SK-N-SH treated with all-trans-retinoic acid at 6 μM for 48 hours (cell line): ENCODE measurements at regions not wholly inside any gene's neighbourhood (a gene's known extent, or its start where the extent isn't known, plus 50 kb on each side); places are given as distances from the start of the nearest gene placed in this dataset.

ENCODE experiments used
- ATAC-seq: fragments of 200-7000 bp; cut with Tn5 transposase; 3 replicates; pipeline ENCODE4 v1.9.1; 2020; ENCODE audit warnings: mild to moderate bottlenecking, moderate library complexity
- ARNTL ChIP-seq: fragments of 450-650 bp; formaldehyde crosslinking; IDR thresholded peaks from 2 replicates; pipeline ENCODE4 v1.5.0; 2020; ENCODE audit warnings: low read depth, mild to moderate bottlenecking, moderate library complexity, borderline replicate concordance
- CSDC2 ChIP-seq: fragments of 250-450 bp; sonication (Bioruptor Pico); IDR thresholded peaks from 2 replicates; pipeline ENCODE4 v1.5.0; 2020; ENCODE audit warnings: mild to moderate bottlenecking, moderate library complexity
- ESRRG ChIP-seq: fragments of 250-450 bp; sonication (Bioruptor Pico); IDR thresholded peaks from 2 replicates; pipeline ENCODE4 v1.6.1; 2021; ENCODE audit warnings: mild to moderate bottlenecking
- ISL1 ChIP-seq: fragments of 250-450 bp; sonication (Bioruptor Pico); IDR thresholded peaks from 2 replicates; pipeline ENCODE4 v2.1.2; 2022; ENCODE audit warnings: mild to moderate bottlenecking, moderate library complexity
- OSR1 ChIP-seq: fragments of 250-450 bp; sonication (Bioruptor Pico); IDR thresholded peaks from 2 replicates; pipeline ENCODE4 v1.8.0; 2022; ENCODE audit warnings: moderate library complexity, mild to moderate bottlenecking, inconsistent platforms
- PATZ1 ChIP-seq: fragments of 250-450 bp; sonication (Bioruptor Pico); IDR thresholded peaks from 2 replicates; pipeline ENCODE4 v1.8.0; 2020; ENCODE audit warnings: mild to moderate bottlenecking, moderate library complexity, borderline replicate concordance
- POU6F1 ChIP-seq: fragments of 250-450 bp; sonication (Bioruptor Pico); IDR thresholded peaks from 2 replicates; pipeline ENCODE4 v1.8.0; 2021; ENCODE audit warnings: low read depth, mild to moderate bottlenecking, moderate library complexity, borderline replicate concordance
- PPARA ChIP-seq: fragments of 250-450 bp; sonication (Bioruptor Pico); IDR thresholded peaks from 2 replicates; pipeline ENCODE4 v1.5.0; 2020; ENCODE audit warnings: mild to moderate bottlenecking, borderline replicate concordance
- RARB ChIP-seq: fragments of 250-450 bp; sonication (Bioruptor Pico); IDR thresholded peaks from 2 replicates; pipeline ENCODE4 v1.8.0; 2021; ENCODE audit warnings: mild to moderate bottlenecking, moderate library complexity
- SNAI2 ChIP-seq: fragments of 250-450 bp; sonication (Bioruptor Pico); IDR thresholded peaks from 2 replicates; pipeline ENCODE4 v1.5.0; 2020; ENCODE audit warnings: mild to moderate bottlenecking, moderate library complexity
- TCF4 ChIP-seq: fragments of 250-450 bp; sonication (Bioruptor Pico); IDR thresholded peaks from 2 replicates; pipeline ENCODE4 v1.8.0; 2021; ENCODE audit warnings: mild to moderate bottlenecking, moderate library complexity, borderline replicate concordance
- TOX ChIP-seq: fragments of 250-450 bp; sonication (Bioruptor Pico); IDR thresholded peaks from 2 replicates; pipeline ENCODE4 v1.8.0; 2021; ENCODE audit warnings: mild to moderate bottlenecking, moderate library complexity, borderline replicate concordance
- TSHZ2 ChIP-seq: fragments of 250-450 bp; sonication (Bioruptor Pico); IDR thresholded peaks from 2 replicates; pipeline ENCODE4 v1.5.0; 2020; ENCODE audit warnings: mild to moderate bottlenecking, moderate library complexity
- ZFP3 ChIP-seq: fragments of 250-450 bp; sonication (Bioruptor Pico); IDR thresholded peaks from 2 replicates; pipeline ENCODE4 v1.5.0; 2020; ENCODE audit warnings: mild to moderate bottlenecking, moderate library complexity
- ZNF565 ChIP-seq: fragments of 450-650 bp; formaldehyde crosslinking; conservative IDR thresholded peaks from 2 replicates; pipeline ENCODE4 v1.5.0; 2020; ENCODE audit warnings: low read depth, mild to moderate bottlenecking, moderate library complexity
- ZNF70 ChIP-seq: fragments of 450-650 bp; formaldehyde crosslinking; IDR thresholded peaks from 2 replicates; pipeline ENCODE4 v1.5.0; 2020; ENCODE audit warnings: mild to moderate bottlenecking, moderate library complexity
- ZNF8 ChIP-seq: fragments of 450-650 bp; formaldehyde crosslinking; IDR thresholded peaks from 2 replicates; pipeline ENCODE4 v1.5.0; 2020; ENCODE audit warnings: mild to moderate bottlenecking, moderate library complexity
- TF ChIP-seq, protein P1 (sequence below): fragments of 250-450 bp; sonication (Bioruptor Pico); IDR thresholded peaks from 2 replicates; pipeline ENCODE4 v1.5.1; 2021; ENCODE audit warnings: mild to moderate bottlenecking, moderate library complexity
- TF ChIP-seq, protein P2 (sequence below): fragments of 250-450 bp; sonication (Bioruptor Pico); IDR thresholded peaks from 2 replicates; pipeline ENCODE4 v1.5.1; 2020; ENCODE audit warnings: low read depth, mild to moderate bottlenecking, moderate library complexity

GRCh38 chr2:236338495-236339184 lies 74.4 kb upstream of the ASB18 start:
- ATAC-seq, result no peak
- no peak for TF ChIP-seq OSR1 (CRISPR knock-in tag)

GRCh38 chr2:236340251-236340650 lies 76.0 kb upstream of the ASB18 start:
- ATAC-seq, result no peak
- TF ChIP-seq OSR1 (CRISPR knock-in tag), result no peak
- TF ChIP-seq PPARA (CRISPR knock-in tag), result no peak
- no peak for TF ChIP-seq SNAI2 (CRISPR knock-in tag)
- TF ChIP-seq TOX, result no peak
- no peak for TF ChIP-seq TCF4 (CRISPR knock-in tag)
- TF ChIP-seq ZNF8 (CRISPR knock-in tag), result no peak
- no peak for TF ChIP-seq ZNF565
- TF ChIP-seq ZFP3 (CRISPR knock-in tag), result no peak
- no peak for TF ChIP-seq ARNTL
- no peak for TF ChIP-seq PATZ1
- TF ChIP-seq ZNF70 (CRISPR knock-in tag), result no peak
- TF ChIP-seq TSHZ2 (CRISPR knock-in tag), result no peak
- TF ChIP-seq POU6F1, result no peak
- TF ChIP-seq, protein P1, sequence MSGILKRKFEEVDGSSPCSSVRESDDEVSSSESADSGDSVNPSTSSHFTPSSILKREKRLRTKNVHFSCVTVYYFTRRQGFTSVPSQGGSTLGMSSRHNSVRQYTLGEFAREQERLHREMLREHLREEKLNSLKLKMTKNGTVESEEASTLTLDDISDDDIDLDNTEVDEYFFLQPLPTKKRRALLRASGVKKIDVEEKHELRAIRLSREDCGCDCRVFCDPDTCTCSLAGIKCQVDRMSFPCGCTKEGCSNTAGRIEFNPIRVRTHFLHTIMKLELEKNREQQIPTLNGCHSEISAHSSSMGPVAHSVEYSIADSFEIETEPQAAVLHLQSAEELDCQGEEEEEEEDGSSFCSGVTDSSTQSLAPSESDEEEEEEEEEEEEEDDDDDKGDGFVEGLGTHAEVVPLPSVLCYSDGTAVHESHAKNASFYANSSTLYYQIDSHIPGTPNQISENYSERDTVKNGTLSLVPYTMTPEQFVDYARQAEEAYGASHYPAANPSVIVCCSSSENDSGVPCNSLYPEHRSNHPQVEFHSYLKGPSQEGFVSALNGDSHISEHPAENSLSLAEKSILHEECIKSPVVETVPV (CRISPR knock-in tag), result no peak
- no peak for TF ChIP-seq CSDC2

DNA sequence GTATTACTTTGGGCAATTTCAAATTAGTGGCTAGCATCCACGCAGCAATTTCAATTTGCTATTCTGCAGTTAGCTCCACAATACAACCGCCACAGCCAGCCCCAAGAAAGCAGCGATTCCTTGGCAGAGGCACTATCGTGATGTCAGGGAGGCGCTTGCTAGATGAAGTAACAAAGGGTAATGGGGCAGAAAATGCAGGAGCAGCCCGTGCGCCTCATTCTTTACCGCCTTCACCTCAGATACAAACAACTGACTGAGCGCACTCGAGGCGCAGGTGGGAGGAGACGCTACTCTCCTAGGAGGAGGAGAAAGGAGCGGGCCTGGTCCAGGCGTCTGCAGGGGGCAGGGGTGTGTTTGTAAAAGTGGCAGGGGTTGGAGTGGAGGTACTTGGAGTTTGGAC lies 76.9 kb upstream of the ASB18 start:
- ATAC-seq, result no peak
- no peak for TF ChIP-seq ZNF8 (CRISPR knock-in tag)
- no peak for TF ChIP-seq ESRRG (CRISPR knock-in tag)
- no peak for TF ChIP-seq POU6F1
- no peak for TF ChIP-seq ARNTL
- TF ChIP-seq ISL1, result no peak
- TF ChIP-seq, protein P1 (CRISPR knock-in tag), result no peak
- TF ChIP-seq RARB (CRISPR knock-in tag), result no peak
- no peak for TF ChIP-seq ZNF565
- no peak for TF ChIP-seq ZNF70 (CRISPR knock-in tag)
- TF ChIP-seq TSHZ2 (CRISPR knock-in tag), result no peak
- TF ChIP-seq TCF4 (CRISPR knock-in tag), result no peak
- TF ChIP-seq, protein P2, sequence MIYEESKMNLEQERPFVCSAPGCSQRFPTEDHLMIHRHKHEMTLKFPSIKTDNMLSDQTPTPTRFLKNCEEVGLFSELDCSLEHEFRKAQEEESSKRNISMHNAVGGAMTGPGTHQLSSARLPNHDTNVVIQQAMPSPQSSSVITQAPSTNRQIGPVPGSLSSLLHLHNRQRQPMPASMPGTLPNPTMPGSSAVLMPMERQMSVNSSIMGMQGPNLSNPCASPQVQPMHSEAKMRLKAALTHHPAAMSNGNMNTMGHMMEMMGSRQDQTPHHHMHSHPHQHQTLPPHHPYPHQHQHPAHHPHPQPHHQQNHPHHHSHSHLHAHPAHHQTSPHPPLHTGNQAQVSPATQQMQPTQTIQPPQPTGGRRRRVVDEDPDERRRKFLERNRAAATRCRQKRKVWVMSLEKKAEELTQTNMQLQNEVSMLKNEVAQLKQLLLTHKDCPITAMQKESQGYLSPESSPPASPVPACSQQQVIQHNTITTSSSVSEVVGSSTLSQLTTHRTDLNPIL, result no peak
- no peak for TF ChIP-seq ZFP3 (CRISPR knock-in tag)
- no peak for TF ChIP-seq OSR1 (CRISPR knock-in tag)
